Central memory CD8-positive, alpha-beta T cell (primary cell): ENCODE measurements at regions not wholly inside any gene's neighbourhood (a gene's known extent, or its start where the extent isn't known, plus 50 kb on each side); places are given as distances from the start of the nearest gene placed in this dataset.

Experiments
- ATAC-seq: fragments of 150-1000 bp; cut with Tn5 transposase; replicated peaks from 2 replicates; pipeline ENCODE4 v1.10.0; 2022; ENCODE audit warnings: mild to moderate bottlenecking, moderate FRiP score, moderate number of reproducible peaks; ENCODE audit not compliant: poor library complexity, severe bottlenecking; ENCODE audit errors: extremely low read depth
- DNase-seq, 2 donors: peaks; one replicate each; pipeline ENCODE4 v3.0.0; 2021; ENCODE audit warnings: low spot score in 2 of 2
- H3K27ac Mint-ChIP-seq: one replicate; pipeline ENCODE4 v1.8.0; 2022; ENCODE audit warnings: low read depth, mild to moderate bottlenecking, moderate library complexity, mixed read lengths
- H3K27me3 Mint-ChIP-seq: one replicate; pipeline ENCODE4 v1.8.0; 2022; ENCODE audit warnings: mixed read lengths
- H3K36me3 Mint-ChIP-seq: one replicate; pipeline ENCODE4 v1.8.0; 2022; ENCODE audit warnings: mild to moderate bottlenecking, moderate library complexity, mixed read lengths; ENCODE audit not compliant: insufficient read depth
- H3K4me1 Mint-ChIP-seq: one replicate; pipeline ENCODE4 v1.8.0; 2022; ENCODE audit warnings: mixed read lengths
- H3K4me3 Mint-ChIP-seq: one replicate; pipeline ENCODE4 v1.8.0; 2022; ENCODE audit warnings: mild to moderate bottlenecking, moderate library complexity, mixed read lengths
- H3K9me3 Mint-ChIP-seq: one replicate; pipeline ENCODE4 v1.8.0; 2022; ENCODE audit warnings: mixed read lengths

- H3K4me3 Mint-ChIP-seq, result no peak overlapping the region
- H3K27me3 Mint-ChIP-seq, result peaks cover 79% of the 10 kb centered on the region
- DNase-seq (no peak), ATAC-seq (no peak)
- no peaks in the 10 kb centered on the region for H3K36me3 Mint-ChIP-seq
- H3K27ac Mint-ChIP-seq, result no peak overlapping the region
- H3K9me3 Mint-ChIP-seq, result no peaks in the 10 kb centered on the region
- H3K4me1 Mint-ChIP-seq, result no peaks in the 10 kb centered on the region
Observed at GRCh38 chr9:88645172-88645878, 110.3 kb downstream of the NXNL2 start.

GRCh38 chr9:88645879-88646199 lies 110.9 kb downstream of the NXNL2 start:
- H3K27ac Mint-ChIP-seq, result no peak overlapping the region
- peaks cover 82% of the 10 kb centered on the region for H3K27me3 Mint-ChIP-seq
- H3K4me1 Mint-ChIP-seq, result no peaks in the 10 kb centered on the region
- no peaks in the 10 kb centered on the region for H3K36me3 Mint-ChIP-seq
- no peak overlapping the region for H3K4me3 Mint-ChIP-seq
- no peak for DNase-seq
- no peaks in the 10 kb centered on the region for H3K9me3 Mint-ChIP-seq
- ATAC-seq, result no peak

GRCh38 chr9:88646539-88647300 lies 111.7 kb downstream of the NXNL2 start:
- DNase-seq (no peak), ATAC-seq (no peak)
- H3K27me3 Mint-ChIP-seq, result peaks cover 78% of the 10 kb centered on the region
- no peak overlapping the region for H3K27ac Mint-ChIP-seq
- H3K36me3 Mint-ChIP-seq, result no peaks in the 10 kb centered on the region
- no peak overlapping the region for H3K4me3 Mint-ChIP-seq
- H3K4me1 Mint-ChIP-seq, result no peaks in the 10 kb centered on the region
- H3K9me3 Mint-ChIP-seq, result no peaks in the 10 kb centered on the region

DNA sequence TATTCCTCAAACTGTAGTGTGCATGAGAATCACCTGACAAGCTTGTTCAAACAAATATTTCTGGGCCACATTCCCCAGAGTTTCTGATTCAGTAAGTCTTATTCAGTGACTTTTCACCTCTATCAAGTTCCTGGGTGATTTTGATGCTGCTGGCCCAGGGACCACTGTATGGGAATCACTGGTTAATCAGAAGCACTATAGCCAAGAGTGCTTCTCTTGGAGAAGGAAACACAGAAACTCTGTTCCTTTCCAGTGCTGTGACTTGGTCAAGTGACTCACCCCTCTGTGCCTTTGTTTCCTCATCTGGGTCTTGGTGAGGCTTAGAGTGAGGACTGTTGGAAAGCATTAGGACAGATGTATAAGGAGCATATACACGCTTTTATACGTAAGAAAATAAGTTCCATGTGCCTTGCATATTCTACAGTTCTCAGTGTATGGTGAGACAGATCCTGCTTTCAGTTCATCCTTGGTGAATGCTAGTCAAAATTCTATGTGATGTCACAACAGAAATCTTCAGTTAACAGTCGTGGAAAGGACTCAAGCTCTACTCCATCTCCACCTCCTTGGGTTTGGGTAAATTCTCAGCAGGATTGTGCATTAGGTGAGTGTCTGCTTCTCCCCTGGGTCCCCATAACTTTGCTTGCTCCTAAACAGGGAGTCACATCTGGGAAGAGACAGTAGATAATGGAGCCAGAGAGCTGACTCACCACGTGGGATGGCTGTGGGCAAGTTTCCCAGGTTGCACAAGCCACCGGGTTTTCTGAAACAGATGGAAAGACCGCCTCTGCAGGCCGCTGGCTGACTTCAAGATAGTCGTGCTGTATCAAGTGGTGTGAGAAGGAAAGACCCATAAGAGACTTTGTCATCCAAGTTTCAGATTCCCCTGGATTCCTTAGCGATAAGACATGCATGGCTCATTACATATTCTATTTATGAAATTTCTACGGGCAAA lies 117.0 kb downstream of the NXNL2 start:
- peaks cover 57% of the 10 kb centered on the region for H3K27me3 Mint-ChIP-seq
- ATAC-seq, result no peak

GRCh38 chr9:88652876-88653275 lies 117.9 kb downstream of the NXNL2 start:
- no peak overlapping the region for H3K27ac Mint-ChIP-seq
- H3K4me1 Mint-ChIP-seq, result no peaks in the 10 kb centered on the region
- ATAC-seq (no peak), DNase-seq (no peak)
- H3K27me3 Mint-ChIP-seq, result peaks cover 48% of the 10 kb centered on the region
- no peaks in the 10 kb centered on the region for H3K36me3 Mint-ChIP-seq
- H3K4me3 Mint-ChIP-seq, result no peak overlapping the region
- H3K9me3 Mint-ChIP-seq, result no peaks in the 10 kb centered on the region

More for the DNA sequence above, 117.0 kb downstream of the NXNL2 start:
- H3K4me3 Mint-ChIP-seq, result no peak overlapping the region
- DNase-seq, result no peak
- no peaks in the 10 kb centered on the region for H3K36me3 Mint-ChIP-seq
- no peaks in the 10 kb centered on the region for H3K9me3 Mint-ChIP-seq
- no peaks in the 10 kb centered on the region for H3K4me1 Mint-ChIP-seq
- no peak overlapping the region for H3K27ac Mint-ChIP-seq

GRCh38 chr9:88653406-88653805 lies 118.4 kb downstream of the NXNL2 start:
- H3K27me3 Mint-ChIP-seq, result peaks cover 46% of the 10 kb centered on the region
- no peaks in the 10 kb centered on the region for H3K9me3 Mint-ChIP-seq
- H3K27ac Mint-ChIP-seq, result no peak overlapping the region
- peaks cover 1% of the 10 kb centered on the region for H3K36me3 Mint-ChIP-seq
- H3K4me1 Mint-ChIP-seq, result no peaks in the 10 kb centered on the region
- no peak overlapping the region for H3K4me3 Mint-ChIP-seq
- no peak for ATAC-seq
- no peak for DNase-seq

GRCh38 chr9:88653911-88654310 lies 118.9 kb downstream of the NXNL2 start:
- Mint-ChIP-seq H3K27ac (no peak overlapping the region), H3K4me1 (no peaks in the 10 kb centered on the region), H3K27me3 (peaks cover 49% of the 10 kb centered on the region), H3K4me3 (no peak overlapping the region), H3K36me3 (peaks cover 3% of the 10 kb centered on the region), H3K9me3 (no peaks in the 10 kb centered on the region)
- DNase-seq (no peak), ATAC-seq (no peak)

GRCh38 chr9:88657893-88658292 lies 122.9 kb downstream of the NXNL2 start:
- Mint-ChIP-seq H3K4me1 (no peaks in the 10 kb centered on the region), H3K27me3 (peaks cover 48% of the 10 kb centered on the region), H3K9me3 (no peaks in the 10 kb centered on the region), H3K4me3 (no peak overlapping the region), H3K27ac (no peak overlapping the region), H3K36me3 (peaks cover 3% of the 10 kb centered on the region)
- ATAC-seq (no peak), DNase-seq (no peak)

DNA sequence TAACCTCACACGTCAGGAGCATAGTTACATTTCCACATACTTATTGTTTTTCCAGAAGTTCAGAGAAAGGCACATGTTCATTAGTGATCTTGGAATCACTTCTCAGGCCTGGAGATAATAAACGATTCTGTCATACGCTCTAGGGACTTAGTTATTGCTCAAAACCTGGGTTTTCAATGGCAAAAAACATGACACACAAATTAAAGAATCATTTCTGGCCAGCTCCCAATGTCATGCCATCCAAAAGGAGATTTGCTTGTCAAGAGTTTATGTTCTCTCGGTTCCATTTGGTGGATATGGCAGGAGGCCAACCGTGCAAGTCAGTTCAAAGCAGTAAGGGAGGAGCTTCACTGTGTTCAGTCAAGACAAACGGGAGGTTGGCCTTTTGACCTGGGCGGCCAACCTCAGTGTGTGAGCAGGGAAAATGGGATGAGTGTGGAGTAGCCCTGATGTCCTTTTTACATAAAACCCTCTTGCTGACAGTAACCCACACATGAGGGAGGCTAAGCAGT lies 123.4 kb downstream of the NXNL2 start:
- Mint-ChIP-seq H3K4me1 (no peaks in the 10 kb centered on the region), H3K36me3 (peaks cover 3% of the 10 kb centered on the region), H3K9me3 (no peaks in the 10 kb centered on the region), H3K4me3 (no peak overlapping the region), H3K27me3 (peaks cover 48% of the 10 kb centered on the region), H3K27ac (no peak overlapping the region)
- ATAC-seq, result no peak
- no peak for DNase-seq

GRCh38 chr9:88659126-88659525 lies 124.1 kb downstream of the NXNL2 start:
- ATAC-seq (no peak), DNase-seq (no peak)
- H3K36me3 Mint-ChIP-seq, result peaks cover 3% of the 10 kb centered on the region
- no peak overlapping the region for H3K27ac Mint-ChIP-seq
- peaks cover 45% of the 10 kb centered on the region for H3K27me3 Mint-ChIP-seq
- no peaks in the 10 kb centered on the region for H3K9me3 Mint-ChIP-seq
- H3K4me3 Mint-ChIP-seq, result no peak overlapping the region
- no peaks in the 10 kb centered on the region for H3K4me1 Mint-ChIP-seq

DNA sequence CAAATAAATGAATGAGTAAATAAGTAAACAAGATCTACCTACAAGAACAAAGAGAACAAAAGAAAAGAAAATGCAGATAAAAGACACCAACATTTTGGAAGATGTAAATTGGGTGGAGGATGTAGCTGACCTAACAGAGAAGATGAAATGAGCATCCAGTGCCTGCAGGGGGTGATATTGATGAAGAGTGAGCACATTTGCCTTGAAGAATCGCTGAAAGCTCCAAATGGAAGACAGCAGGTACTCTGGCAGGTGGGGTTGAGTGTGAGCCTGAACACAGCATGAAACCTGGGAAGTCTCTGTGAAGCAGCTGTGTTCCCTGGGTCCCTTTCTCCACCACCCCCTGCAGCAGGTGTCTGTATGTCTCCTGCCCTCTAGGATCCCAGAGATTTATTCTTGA lies 125.6 kb downstream of the NXNL2 start:
- Mint-ChIP-seq H3K9me3 (no peaks in the 10 kb centered on the region), H3K4me1 (no peaks in the 10 kb centered on the region), H3K27me3 (peaks cover 30% of the 10 kb centered on the region), H3K27ac (no peak overlapping the region), H3K36me3 (peaks cover 3% of the 10 kb centered on the region), H3K4me3 (no peak overlapping the region)
- DNase-seq, result no peak
- no peak for ATAC-seq

DNA sequence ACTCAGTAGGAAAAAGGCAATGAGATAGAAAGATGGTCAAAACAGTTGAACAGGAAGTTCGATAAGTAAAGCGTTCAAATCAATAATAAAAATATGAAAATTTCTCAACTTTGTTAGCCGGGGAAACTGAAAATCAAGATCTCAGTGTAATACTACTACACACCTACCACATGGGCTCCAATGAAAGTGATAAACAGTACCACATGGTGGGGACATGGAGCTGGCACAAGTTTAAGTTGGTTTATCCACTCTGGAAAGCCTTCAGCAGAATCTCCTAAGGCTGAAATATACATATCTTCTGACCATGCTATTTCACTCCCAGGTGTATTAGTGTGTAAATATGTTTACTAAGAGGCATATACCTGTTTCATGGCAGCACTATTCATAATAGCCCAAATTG lies 126.8 kb downstream of the NXNL2 start:
- Mint-ChIP-seq H3K36me3 (peaks cover 3% of the 10 kb centered on the region), H3K4me1 (no peaks in the 10 kb centered on the region), H3K27me3 (peaks cover 27% of the 10 kb centered on the region), H3K27ac (no peak overlapping the region), H3K4me3 (no peak overlapping the region), H3K9me3 (no peaks in the 10 kb centered on the region)
- DNase-seq (no peak), ATAC-seq (no peak)
